ENCODE measurements at regions not wholly inside any gene's neighbourhood (a gene's known extent, or its start where the extent isn't known, plus 50 kb on each side); places are given as distances from the start of the nearest gene placed in this dataset.

DNA sequence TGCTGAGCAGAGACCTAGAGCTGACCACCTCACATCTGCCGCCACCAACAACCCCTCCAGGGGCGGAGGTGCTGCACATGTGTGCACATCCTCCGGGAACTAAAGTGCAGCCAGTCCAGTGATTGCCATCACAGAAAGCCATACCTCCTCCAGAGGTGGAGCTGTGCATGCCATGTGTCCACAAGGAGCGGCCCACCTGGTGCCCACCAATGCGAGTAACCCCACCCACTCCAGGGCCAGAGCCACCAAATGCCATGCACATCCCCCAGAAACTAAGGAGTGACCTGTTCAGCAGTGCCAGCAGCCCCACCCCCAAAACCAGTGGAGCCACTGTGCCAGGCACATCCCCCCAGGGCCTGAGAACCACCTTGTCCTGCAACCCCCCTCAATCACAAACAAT is 557.9 kb downstream of the UQCRFS1 start:
- Histone ChIP-seq H3K27ac (no peak overlapping the region), H3K36me3 (no peaks in the 10 kb centered on the region), H3K4me3 (no peak overlapping the region), H3K4me1 (ENCODE audit: insufficient read depth) (no peaks in the 10 kb centered on the region), H3K9me3 (no peaks in the 10 kb centered on the region), H3K27me3 (no peaks in the 10 kb centered on the region)
- WGBS, 3 donors = 93 to 96% (median 94%) methylated on average over 5 of the region's 5 CpGs
- no peak for DNase-seq
- no peak for TF ChIP-seq EP300 (IDR thresholded peaks at IDR 0.05)
- no peak for TF ChIP-seq CTCF (IDR thresholded peaks at IDR 0.05)
- TF ChIP-seq POLR2A (IDR thresholded peaks at IDR 0.05) = no peak
- intact Hi-C loops (cut with DNase I) = no loop called here

DNA sequence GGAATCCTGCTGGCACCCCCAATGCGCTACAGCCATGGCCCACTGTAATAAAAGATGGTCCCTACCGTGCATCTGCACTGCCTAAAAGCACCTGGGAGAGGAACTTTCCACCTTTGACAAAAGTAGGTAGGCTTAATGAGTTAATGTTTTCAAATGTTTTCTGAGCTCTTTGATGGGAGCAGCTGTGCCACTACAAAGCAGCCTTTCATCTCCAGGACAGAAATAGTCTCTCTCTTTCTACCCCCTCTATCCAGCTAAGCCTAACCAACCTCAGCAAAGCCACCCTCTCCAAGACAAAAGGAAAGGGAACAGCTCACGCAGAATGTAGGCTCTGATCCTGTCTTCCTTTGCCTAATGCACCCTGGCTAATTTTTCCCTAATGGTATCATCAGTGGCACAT is 560.2 kb downstream of the UQCRFS1 start:
- Histone ChIP-seq H3K27ac (no peak overlapping the region), H3K4me3 (no peak overlapping the region), H3K36me3 (no peaks in the 10 kb centered on the region), H3K4me1 (ENCODE audit: insufficient read depth) (no peaks in the 10 kb centered on the region), H3K9me3 (no peaks in the 10 kb centered on the region), H3K27me3 (no peaks in the 10 kb centered on the region)
- 55 to 69% (median 57%) methylated on average over 3 of the region's 3 CpGs for WGBS, 3 donors
- TF ChIP-seq EP300 (IDR thresholded peaks at IDR 0.05) = no peak
- no peak for TF ChIP-seq POLR2A (IDR thresholded peaks at IDR 0.05)
- no peak for TF ChIP-seq CTCF (IDR thresholded peaks at IDR 0.05)
- DNase-seq = no peak
- intact Hi-C loops (cut with DNase I) = no loop called here

- no peaks in the 10 kb centered on the region for H3K4me1 ChIP-seq (ENCODE audit: insufficient read depth)
- no peak overlapping the region for H3K4me3 ChIP-seq
- H3K27me3 ChIP-seq = no peaks in the 10 kb centered on the region
- no peaks in the 10 kb centered on the region for H3K9me3 ChIP-seq
- no peak for DNase-seq
- TF ChIP-seq CTCF (IDR thresholded peaks at IDR 0.05) = no peak
- WGBS, 3 donors = 64 to 80% (median 66%) methylated on average over 6 of the region's 6 CpGs
- no peak overlapping the region for H3K27ac ChIP-seq
- H3K36me3 ChIP-seq = no peaks in the 10 kb centered on the region
- intact Hi-C loops (cut with DNase I) = no loop called here
These were observed 566.3 kb downstream of the UQCRFS1 start for GRCh38 chr19:28646629-28647028.

GRCh38 chr19:28644169-28644775 is 568.7 kb downstream of the UQCRFS1 start:
- no peak for DNase-seq
- Histone ChIP-seq H3K36me3 (no peaks in the 10 kb centered on the region), H3K9me3 (no peaks in the 10 kb centered on the region), H3K27me3 (no peaks in the 10 kb centered on the region), H3K27ac (no peak overlapping the region), H3K4me1 (ENCODE audit: insufficient read depth) (no peaks in the 10 kb centered on the region), H3K4me3 (no peak overlapping the region)
- WGBS, 3 donors = 18 to 22% (median 21%) methylated on average over 4 of the region's 4 CpGs
- intact Hi-C loops (cut with DNase I) = no loop called here
- no peak for TF ChIP-seq POLR2A (IDR thresholded peaks at IDR 0.05)
- no peak for TF ChIP-seq CTCF (IDR thresholded peaks at IDR 0.05)
- no peak for TF ChIP-seq EP300 (IDR thresholded peaks at IDR 0.05)
